MM.1S (cell line): ENCODE measurements at regions not wholly inside any gene's neighbourhood (a gene's known extent, or its start where the extent isn't known, plus 50 kb on each side); places are given as distances from the start of the nearest gene placed in this dataset.

Experiments used
- CTCF ChIP-seq: fragments of 300-600 bp; sonication (generic); IDR thresholded peaks from 2 replicates; pipeline ENCODE4 v1.5.1; 2016; ENCODE audit warnings: antibody characterized with exemption, low read length, mixed read lengths
- EZH2 ChIP-seq: fragments of 300-600 bp; sonication (generic); optimal IDR thresholded peaks from 2 replicates; pipeline ENCODE3; 2017; ENCODE audit warnings: low read depth, mild to moderate bottlenecking, antibody characterized with exemption, low read length, mixed read lengths

- TF ChIP-seq CTCF = no peak
- TF ChIP-seq EZH2 = no peak
Observed at GRCh38 chrX:40947276-40947675, 138.0 kb upstream of the USP9X start.
